ENCODE measurements at regions not wholly inside any gene's neighbourhood (a gene's known extent, or its start where the extent isn't known, plus 50 kb on each side); places are given as distances from the start of the nearest gene placed in this dataset.
"Not testable (repeated sequence)": the region's sequence is repeated elsewhere in the genome, so short reads cannot be mapped to it uniquely, and the experiment has no call there.

GRCh38 chr2:14999114-14999661 is 366.7 kb downstream of the LRATD1 start:
- no peak for DNase-seq
- Histone ChIP-seq H3K36me3 (ENCODE audit: control insufficient read depth in 4 of 4, insufficient read depth in 4 of 4, low read length in 4 of 4) (no peaks in the 10 kb centered on the region), H3K4me1 (ENCODE audit: control insufficient read depth in 5 of 5, insufficient read depth in 5 of 5, low read length in 5 of 5) (no peaks in the 10 kb centered on the region), H3K27me3 (ENCODE audit: control insufficient read depth in 3 of 3, insufficient read depth in 3 of 3, low read length in 2 of 3) (no peaks in the 10 kb centered on the region), H3K27ac (ENCODE audit: low read depth in 1 of 2, low read length in 1 of 2) (no peak overlapping the region), H3K4me3 (no peak overlapping the region), H3K9me3 (ENCODE audit: control insufficient read depth in 4 of 4, insufficient read depth in 3 of 4, low read length in 3 of 4) (peaks cover 0 to 4% (median 1%) of the 10 kb centered on the region in 4 donors), H3K9ac (ENCODE audit: insufficient read depth in 1 of 2, low read length in 2 of 2) (no peak overlapping the region)
- no peak for ATAC-seq (ENCODE audit: insufficient read depth, low FRiP score)
- 86 to 91% methylated on average over 7 of the region's 7 CpGs for WGBS, 2 donors
- TF ChIP-seq, protein P1, sequence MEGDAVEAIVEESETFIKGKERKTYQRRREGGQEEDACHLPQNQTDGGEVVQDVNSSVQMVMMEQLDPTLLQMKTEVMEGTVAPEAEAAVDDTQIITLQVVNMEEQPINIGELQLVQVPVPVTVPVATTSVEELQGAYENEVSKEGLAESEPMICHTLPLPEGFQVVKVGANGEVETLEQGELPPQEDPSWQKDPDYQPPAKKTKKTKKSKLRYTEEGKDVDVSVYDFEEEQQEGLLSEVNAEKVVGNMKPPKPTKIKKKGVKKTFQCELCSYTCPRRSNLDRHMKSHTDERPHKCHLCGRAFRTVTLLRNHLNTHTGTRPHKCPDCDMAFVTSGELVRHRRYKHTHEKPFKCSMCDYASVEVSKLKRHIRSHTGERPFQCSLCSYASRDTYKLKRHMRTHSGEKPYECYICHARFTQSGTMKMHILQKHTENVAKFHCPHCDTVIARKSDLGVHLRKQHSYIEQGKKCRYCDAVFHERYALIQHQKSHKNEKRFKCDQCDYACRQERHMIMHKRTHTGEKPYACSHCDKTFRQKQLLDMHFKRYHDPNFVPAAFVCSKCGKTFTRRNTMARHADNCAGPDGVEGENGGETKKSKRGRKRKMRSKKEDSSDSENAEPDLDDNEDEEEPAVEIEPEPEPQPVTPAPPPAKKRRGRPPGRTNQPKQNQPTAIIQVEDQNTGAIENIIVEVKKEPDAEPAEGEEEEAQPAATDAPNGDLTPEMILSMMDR (IDR thresholded peaks at IDR 0.05; ENCODE audit: control extremely low read depth, extremely low read depth) = no peak

- 95 to 96% methylated on average over 21 to 26 of the region's 26 CpGs for WGBS, 2 donors
- not testable (repeated sequence) for H3K27me3 ChIP-seq (ENCODE audit: control insufficient read depth in 3 of 3, insufficient read depth in 3 of 3, low read length in 2 of 3); ATAC-seq (ENCODE audit: insufficient read depth, low FRiP score); H3K4me3 ChIP-seq; H3K9ac ChIP-seq (ENCODE audit: insufficient read depth in 1 of 2, low read length in 2 of 2); H3K4me1 ChIP-seq (ENCODE audit: control insufficient read depth in 5 of 5, insufficient read depth in 5 of 5, low read length in 5 of 5); H3K27ac ChIP-seq (ENCODE audit: low read depth in 1 of 2, low read length in 1 of 2); H3K36me3 ChIP-seq (ENCODE audit: control insufficient read depth in 4 of 4, insufficient read depth in 4 of 4, low read length in 4 of 4); H3K9me3 ChIP-seq (ENCODE audit: control insufficient read depth in 4 of 4, insufficient read depth in 3 of 4, low read length in 3 of 4); DNase-seq
Observed at GRCh38 chr2:15002519-15002918, 370.0 kb downstream of the LRATD1 start.

- no peak overlapping the region for H3K4me3 ChIP-seq
- ATAC-seq (ENCODE audit: insufficient read depth, low FRiP score) = no peak
- TF ChIP-seq, protein P1 (IDR thresholded peaks at IDR 0.05; ENCODE audit: control extremely low read depth, extremely low read depth) = no peak
- peaks cover 0 to 5% (median 0%) of the 10 kb centered on the region in 4 donors for H3K9me3 ChIP-seq (ENCODE audit: control insufficient read depth in 4 of 4, insufficient read depth in 3 of 4, low read length in 3 of 4)
- H3K9ac ChIP-seq (ENCODE audit: insufficient read depth in 1 of 2, low read length in 2 of 2) = no peak overlapping the region
- 70 to 89% methylated on average over 2 of the region's 2 CpGs for WGBS, 2 donors
- H3K27me3 ChIP-seq (ENCODE audit: control insufficient read depth in 3 of 3, insufficient read depth in 3 of 3, low read length in 2 of 3) = no peaks in the 10 kb centered on the region
- H3K4me1 ChIP-seq (ENCODE audit: control insufficient read depth in 5 of 5, insufficient read depth in 5 of 5, low read length in 5 of 5) = no peaks in the 10 kb centered on the region
- no peak overlapping the region for H3K27ac ChIP-seq (ENCODE audit: low read depth in 1 of 2, low read length in 1 of 2)
- DNase-seq = no peak
- H3K36me3 ChIP-seq (ENCODE audit: control insufficient read depth in 4 of 4, insufficient read depth in 4 of 4, low read length in 4 of 4) = no peaks in the 10 kb centered on the region
Observed at GRCh38 chr2:15006667-15007066, 374.1 kb downstream of the LRATD1 start.

GRCh38 chr2:15009681-15010080 is 377.2 kb downstream of the LRATD1 start:
- no peaks in the 10 kb centered on the region for H3K27me3 ChIP-seq (ENCODE audit: control insufficient read depth in 3 of 3, insufficient read depth in 3 of 3, low read length in 2 of 3)
- no peak for ATAC-seq (ENCODE audit: insufficient read depth, low FRiP score)
- no peaks in the 10 kb centered on the region for H3K4me1 ChIP-seq (ENCODE audit: control insufficient read depth in 5 of 5, insufficient read depth in 5 of 5, low read length in 5 of 5)
- peaks cover 0 to 7% (median 3%) of the 10 kb centered on the region in 4 donors for H3K9me3 ChIP-seq (ENCODE audit: control insufficient read depth in 4 of 4, insufficient read depth in 3 of 4, low read length in 3 of 4)
- 73% methylated on average over 4 of the region's 4 CpGs for whole genome bisulfite sequencing, 2 donors
- H3K27ac ChIP-seq (ENCODE audit: low read depth in 1 of 2, low read length in 1 of 2) = no peak overlapping the region
- TF ChIP-seq, protein P1 (IDR thresholded peaks at IDR 0.05; ENCODE audit: control extremely low read depth, extremely low read depth) = no peak
- no peak overlapping the region for H3K9ac ChIP-seq (ENCODE audit: insufficient read depth in 1 of 2, low read length in 2 of 2)
- DNase-seq = no peak
- no peak overlapping the region for H3K4me3 ChIP-seq
- H3K36me3 ChIP-seq (ENCODE audit: control insufficient read depth in 4 of 4, insufficient read depth in 4 of 4, low read length in 4 of 4) = no peaks in the 10 kb centered on the region

Measured in lung (tissue), 11 donors.